ENCODE measurements at regions not wholly inside any gene's neighbourhood (a gene's known extent, or its start where the extent isn't known, plus 50 kb on each side); places are given as distances from the start of the nearest gene placed in this dataset.
A peak's percentile ranks its signal among the peaks of the same experiment; 100 is the strongest.

GRCh38 chr6:56334937-56335336 lies 87.6 kb upstream of the COL21A1 start:
- TF ChIP-seq CTCF (conservative IDR thresholded peaks at IDR 0.05; ENCODE audit: low read length), result no peak
- peak; percentile 67 for DNase-seq (ENCODE audit: low read depth)

GRCh38 chr6:56329271-56330050 lies 82.1 kb upstream of the COL21A1 start:
- peak; percentile 25 for DNase-seq (ENCODE audit: low read depth)
- no peak for TF ChIP-seq CTCF (conservative IDR thresholded peaks at IDR 0.05; ENCODE audit: low read length)
- H3K4me3 ChIP-seq (ENCODE audit: low read length), result no peak overlapping the region

More at GRCh38 chr6:56334937-56335336, 87.6 kb upstream of the COL21A1 start:
- H3K4me3 ChIP-seq (ENCODE audit: low read length), result no peak overlapping the region

GRCh38 chr6:56328728-56329090 lies 81.3 kb upstream of the COL21A1 start:
- no peak overlapping the region for H3K4me3 ChIP-seq (ENCODE audit: low read length)
- no peak for DNase-seq (ENCODE audit: low read depth)
- TF ChIP-seq CTCF (conservative IDR thresholded peaks at IDR 0.05; ENCODE audit: low read length), result no peak

GRCh38 chr6:56327946-56328727 lies 80.8 kb upstream of the COL21A1 start:
- no peak overlapping the region for H3K4me3 ChIP-seq (ENCODE audit: low read length)
- no peak for DNase-seq (ENCODE audit: low read depth)
- no peak for TF ChIP-seq CTCF (conservative IDR thresholded peaks at IDR 0.05; ENCODE audit: low read length)

GRCh38 chr6:56324396-56324795 lies 77.0 kb upstream of the COL21A1 start:
- H3K4me3 ChIP-seq (ENCODE audit: low read length), result no peak overlapping the region
- no peak for DNase-seq (ENCODE audit: low read depth)
- no peak for TF ChIP-seq CTCF (conservative IDR thresholded peaks at IDR 0.05; ENCODE audit: low read length)

- no peak for DNase-seq (ENCODE audit: low read depth)
- no peak for TF ChIP-seq CTCF (conservative IDR thresholded peaks at IDR 0.05; ENCODE audit: low read length)
- no peak overlapping the region for H3K4me3 ChIP-seq (ENCODE audit: low read length)
Observed at GRCh38 chr6:56318851-56319250, 71.5 kb upstream of the COL21A1 start.
